ENCODE measurements at regions not wholly inside any gene's neighbourhood (a gene's known extent, or its start where the extent isn't known, plus 50 kb on each side); places are given as distances from the start of the nearest gene placed in this dataset.

DNA sequence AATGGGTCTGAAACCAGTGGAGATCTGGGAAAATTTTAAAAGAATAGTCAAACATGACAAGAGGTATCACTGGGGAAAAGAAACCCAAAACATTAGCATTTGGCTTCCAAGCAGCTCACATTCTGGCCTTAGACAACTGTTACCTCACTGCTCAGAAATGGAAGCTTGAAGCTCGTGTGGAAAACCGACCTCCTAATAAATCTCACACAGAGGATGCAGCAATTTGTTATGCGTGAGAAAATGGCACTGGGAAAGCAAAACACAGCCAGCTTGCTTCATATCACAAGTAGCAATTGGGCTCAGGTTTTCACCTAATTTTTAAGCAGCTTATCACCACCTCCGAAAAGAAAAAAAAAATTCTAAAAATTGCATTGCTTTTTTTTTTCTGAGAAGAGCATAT, 103.3 kb upstream of the TAS2R1 start:
- H3K36me3 ChIP-seq (ENCODE audit: insufficient read depth, low read length): no peaks in the 10 kb centered on the region
- no peak overlapping the region for H3K4me3 ChIP-seq (ENCODE audit: low read length)
- H3K27ac ChIP-seq (ENCODE audit: low read length): no peak overlapping the region
- no peak overlapping the region for H2AFZ ChIP-seq (ENCODE audit: low read depth, low read length)
- no peaks in the 10 kb centered on the region for H3K9me2 ChIP-seq (ENCODE audit: insufficient read depth, low read length)
- no peaks in the 10 kb centered on the region for H3K79me2 ChIP-seq (replicated peaks; ENCODE audit: insufficient read depth, low read length)
- H3K27me3 ChIP-seq (ENCODE audit: insufficient read depth, low read depth, low read length): no peaks in the 10 kb centered on the region
- no peak overlapping the region for H3K4me2 ChIP-seq (ENCODE audit: low read length)
- no peaks in the 10 kb centered on the region for H4K20me1 ChIP-seq (ENCODE audit: insufficient read depth)
- no peaks in the 10 kb centered on the region for H3K9me3 ChIP-seq (ENCODE audit: low read length)
- no peak overlapping the region for H3K9ac ChIP-seq (ENCODE audit: low read length)
- no peaks in the 10 kb centered on the region for H3F3A ChIP-seq (ENCODE audit: insufficient read depth, low read length, poor library complexity, severe bottlenecking)
- no peak for TF ChIP-seq SMC3 (conservative IDR thresholded peaks at IDR 0.05; ENCODE audit: poor library complexity)
- TF ChIP-seq MXI1 (conservative IDR thresholded peaks at IDR 0.05; ENCODE audit: poor library complexity, severe bottlenecking): no peak
- no peak for TF ChIP-seq RAD21 (conservative IDR thresholded peaks at IDR 0.05)

- TF ChIP-seq EZH2 (IDR thresholded peaks at IDR 0.05; ENCODE audit: borderline replicate concordance, insufficient read depth, low read length, poor library complexity, severe bottlenecking) (no peak), POLR2AphosphoS5 (IDR thresholded peaks at IDR 0.05) (no peak), SMC3 (conservative IDR thresholded peaks at IDR 0.05; ENCODE audit: poor library complexity) (no peak), EP300 (conservative IDR thresholded peaks at IDR 0.05; ENCODE audit: poor library complexity, severe bottlenecking) (no peak), RAD21 (conservative IDR thresholded peaks at IDR 0.05) (no peak), TAF1 (IDR thresholded peaks at IDR 0.05; ENCODE audit: low read depth) (no peak), MXI1 (conservative IDR thresholded peaks at IDR 0.05; ENCODE audit: poor library complexity, severe bottlenecking) (no peak)
- TF ChIP-seq, protein P1, sequence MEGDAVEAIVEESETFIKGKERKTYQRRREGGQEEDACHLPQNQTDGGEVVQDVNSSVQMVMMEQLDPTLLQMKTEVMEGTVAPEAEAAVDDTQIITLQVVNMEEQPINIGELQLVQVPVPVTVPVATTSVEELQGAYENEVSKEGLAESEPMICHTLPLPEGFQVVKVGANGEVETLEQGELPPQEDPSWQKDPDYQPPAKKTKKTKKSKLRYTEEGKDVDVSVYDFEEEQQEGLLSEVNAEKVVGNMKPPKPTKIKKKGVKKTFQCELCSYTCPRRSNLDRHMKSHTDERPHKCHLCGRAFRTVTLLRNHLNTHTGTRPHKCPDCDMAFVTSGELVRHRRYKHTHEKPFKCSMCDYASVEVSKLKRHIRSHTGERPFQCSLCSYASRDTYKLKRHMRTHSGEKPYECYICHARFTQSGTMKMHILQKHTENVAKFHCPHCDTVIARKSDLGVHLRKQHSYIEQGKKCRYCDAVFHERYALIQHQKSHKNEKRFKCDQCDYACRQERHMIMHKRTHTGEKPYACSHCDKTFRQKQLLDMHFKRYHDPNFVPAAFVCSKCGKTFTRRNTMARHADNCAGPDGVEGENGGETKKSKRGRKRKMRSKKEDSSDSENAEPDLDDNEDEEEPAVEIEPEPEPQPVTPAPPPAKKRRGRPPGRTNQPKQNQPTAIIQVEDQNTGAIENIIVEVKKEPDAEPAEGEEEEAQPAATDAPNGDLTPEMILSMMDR (IDR thresholded peaks at IDR 0.05; ENCODE audit: poor library complexity, severe bottlenecking): no peak
- TF ChIP-seq, protein P2, sequence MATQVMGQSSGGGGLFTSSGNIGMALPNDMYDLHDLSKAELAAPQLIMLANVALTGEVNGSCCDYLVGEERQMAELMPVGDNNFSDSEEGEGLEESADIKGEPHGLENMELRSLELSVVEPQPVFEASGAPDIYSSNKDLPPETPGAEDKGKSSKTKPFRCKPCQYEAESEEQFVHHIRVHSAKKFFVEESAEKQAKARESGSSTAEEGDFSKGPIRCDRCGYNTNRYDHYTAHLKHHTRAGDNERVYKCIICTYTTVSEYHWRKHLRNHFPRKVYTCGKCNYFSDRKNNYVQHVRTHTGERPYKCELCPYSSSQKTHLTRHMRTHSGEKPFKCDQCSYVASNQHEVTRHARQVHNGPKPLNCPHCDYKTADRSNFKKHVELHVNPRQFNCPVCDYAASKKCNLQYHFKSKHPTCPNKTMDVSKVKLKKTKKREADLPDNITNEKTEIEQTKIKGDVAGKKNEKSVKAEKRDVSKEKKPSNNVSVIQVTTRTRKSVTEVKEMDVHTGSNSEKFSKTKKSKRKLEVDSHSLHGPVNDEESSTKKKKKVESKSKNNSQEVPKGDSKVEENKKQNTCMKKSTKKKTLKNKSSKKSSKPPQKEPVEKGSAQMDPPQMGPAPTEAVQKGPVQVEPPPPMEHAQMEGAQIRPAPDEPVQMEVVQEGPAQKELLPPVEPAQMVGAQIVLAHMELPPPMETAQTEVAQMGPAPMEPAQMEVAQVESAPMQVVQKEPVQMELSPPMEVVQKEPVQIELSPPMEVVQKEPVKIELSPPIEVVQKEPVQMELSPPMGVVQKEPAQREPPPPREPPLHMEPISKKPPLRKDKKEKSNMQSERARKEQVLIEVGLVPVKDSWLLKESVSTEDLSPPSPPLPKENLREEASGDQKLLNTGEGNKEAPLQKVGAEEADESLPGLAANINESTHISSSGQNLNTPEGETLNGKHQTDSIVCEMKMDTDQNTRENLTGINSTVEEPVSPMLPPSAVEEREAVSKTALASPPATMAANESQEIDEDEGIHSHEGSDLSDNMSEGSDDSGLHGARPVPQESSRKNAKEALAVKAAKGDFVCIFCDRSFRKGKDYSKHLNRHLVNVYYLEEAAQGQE (IDR thresholded peaks at IDR 0.05; ENCODE audit: borderline replicate concordance): no peak
- no peaks in the 10 kb centered on the region for H3K9me3 ChIP-seq (ENCODE audit: low read length)
- H3K27ac ChIP-seq (ENCODE audit: low read length): no peak overlapping the region
These were observed 101.0 kb upstream of the TAS2R1 start for GRCh38 chr5:9731159-9731558.

GRCh38 chr5:9728261-9728660, 98.1 kb upstream of the TAS2R1 start:
- H3K36me3 ChIP-seq (ENCODE audit: insufficient read depth, low read length): no peaks in the 10 kb centered on the region
- no peak overlapping the region for H3K4me2 ChIP-seq (ENCODE audit: low read length)
- TF ChIP-seq EZH2 (IDR thresholded peaks at IDR 0.05; ENCODE audit: borderline replicate concordance, insufficient read depth, low read length, poor library complexity, severe bottlenecking): no peak
- no peak for TF ChIP-seq TAF1 (IDR thresholded peaks at IDR 0.05; ENCODE audit: low read depth)
- H3K9me3 ChIP-seq (ENCODE audit: low read length): no peaks in the 10 kb centered on the region
- H2AFZ ChIP-seq (ENCODE audit: low read depth, low read length): no peak overlapping the region
- no peak overlapping the region for H3K27ac ChIP-seq (ENCODE audit: low read length)
- H3K9ac ChIP-seq (ENCODE audit: low read length): no peak overlapping the region
- H4K20me1 ChIP-seq (ENCODE audit: insufficient read depth): no peaks in the 10 kb centered on the region
- H3F3A ChIP-seq (ENCODE audit: insufficient read depth, low read length, poor library complexity, severe bottlenecking): no peaks in the 10 kb centered on the region
- H3K4me3 ChIP-seq (ENCODE audit: low read length): no peak overlapping the region
- H3K9me2 ChIP-seq (ENCODE audit: insufficient read depth, low read length): no peaks in the 10 kb centered on the region
- no peaks in the 10 kb centered on the region for H3K79me2 ChIP-seq (replicated peaks; ENCODE audit: insufficient read depth, low read length)
- H3K27me3 ChIP-seq (ENCODE audit: insufficient read depth, low read depth, low read length): no peaks in the 10 kb centered on the region

More at GRCh38 chr5:9731159-9731558, 101.0 kb upstream of the TAS2R1 start:
- Histone ChIP-seq H4K20me1 (ENCODE audit: insufficient read depth) (no peaks in the 10 kb centered on the region), H2AFZ (ENCODE audit: low read depth, low read length) (no peak overlapping the region), H3K27me3 (ENCODE audit: insufficient read depth, low read depth, low read length) (no peaks in the 10 kb centered on the region), H3K79me2 (replicated peaks; ENCODE audit: insufficient read depth, low read length) (no peaks in the 10 kb centered on the region), H3K4me2 (ENCODE audit: low read length) (no peak overlapping the region), H3K36me3 (ENCODE audit: insufficient read depth, low read length) (no peaks in the 10 kb centered on the region), H3F3A (ENCODE audit: insufficient read depth, low read length, poor library complexity, severe bottlenecking) (no peaks in the 10 kb centered on the region), H3K4me3 (ENCODE audit: low read length) (no peak overlapping the region), H3K9ac (ENCODE audit: low read length) (no peak overlapping the region), H3K9me2 (ENCODE audit: insufficient read depth, low read length) (no peaks in the 10 kb centered on the region)

Data from neural cell (in vitro differentiated cells).